ENCODE measurements at regions not wholly inside any gene's neighbourhood (a gene's known extent, or its start where the extent isn't known, plus 50 kb on each side); places are given as distances from the start of the nearest gene placed in this dataset.

- H3K9me3 ChIP-seq = no peaks in the 10 kb centered on the region
- no peak overlapping the region for H3K4me3 ChIP-seq
- no peak for TF ChIP-seq CTCF (IDR thresholded peaks at IDR 0.05)
- intact Hi-C loops (cut with DNase I, micrococcal nuclease) = no loop called here
- no peaks in the 10 kb centered on the region for H3K36me3 ChIP-seq (ENCODE audit: low read depth)
- DNase-seq (no peak), ATAC-seq (no peak)
- no peaks in the 10 kb centered on the region for H3K4me1 ChIP-seq (ENCODE audit: low read depth)
Measured at GRCh38 chr13:112168761-112169160, 101.8 kb downstream of the SOX1 start.

GRCh38 chr13:112169941-112170822 is 103.2 kb downstream of the SOX1 start:
- Histone ChIP-seq H3K9me3 (no peaks in the 10 kb centered on the region), H3K4me1 (ENCODE audit: low read depth) (no peaks in the 10 kb centered on the region), H3K36me3 (ENCODE audit: low read depth) (no peaks in the 10 kb centered on the region), H3K4me3 (no peak overlapping the region)
- no peak for TF ChIP-seq CTCF (IDR thresholded peaks at IDR 0.05)
- no peak for ATAC-seq
- no peak for DNase-seq
- intact Hi-C loops (cut with DNase I, micrococcal nuclease) = no loop called here

- no peak for TF ChIP-seq CTCF (IDR thresholded peaks at IDR 0.05)
- H3K9me3 ChIP-seq = no peaks in the 10 kb centered on the region
- ATAC-seq (no peak), DNase-seq (no peak)
- H3K36me3 ChIP-seq (ENCODE audit: low read depth) = no peaks in the 10 kb centered on the region
- H3K4me1 ChIP-seq (ENCODE audit: low read depth) = no peaks in the 10 kb centered on the region
- intact Hi-C loops (cut with DNase I, micrococcal nuclease) = no loop called here
- no peak overlapping the region for H3K4me3 ChIP-seq
Measured at GRCh38 chr13:112170823-112171569, 104.0 kb downstream of the SOX1 start.

- H3K4me1 ChIP-seq (ENCODE audit: low read depth) = no peaks in the 10 kb centered on the region
- no peak overlapping the region for H3K4me3 ChIP-seq
- ATAC-seq = no peak
- TF ChIP-seq CTCF (IDR thresholded peaks at IDR 0.05) = no peak
- intact Hi-C loops (cut with DNase I, micrococcal nuclease) = no loop called here
- no peak for DNase-seq
- H3K36me3 ChIP-seq (ENCODE audit: low read depth) = no peaks in the 10 kb centered on the region
- H3K9me3 ChIP-seq = no peaks in the 10 kb centered on the region
Measured at GRCh38 chr13:112171570-112171965, 104.6 kb downstream of the SOX1 start.

GRCh38 chr13:112172017-112172416 is 105.1 kb downstream of the SOX1 start:
- ATAC-seq (no peak), DNase-seq (no peak)
- TF ChIP-seq CTCF (IDR thresholded peaks at IDR 0.05) = no peak
- no peaks in the 10 kb centered on the region for H3K36me3 ChIP-seq (ENCODE audit: low read depth)
- H3K4me3 ChIP-seq = no peak overlapping the region
- H3K9me3 ChIP-seq = no peaks in the 10 kb centered on the region
- H3K4me1 ChIP-seq (ENCODE audit: low read depth) = no peaks in the 10 kb centered on the region
- intact Hi-C loops (cut with DNase I, micrococcal nuclease) = no loop called here
